Calu3 (cell line): ENCODE measurements at regions not wholly inside any gene's neighbourhood (a gene's known extent, or its start where the extent isn't known, plus 50 kb on each side); places are given as distances from the start of the nearest gene placed in this dataset.

Experiments used
- BruUV-seq: library from RNA; stranded (reverse); fragments of 400-500 nt; replicated peaks from 2 replicates; lab custom pipeline; 2021; lab: Mats Ljungman, UMichigan
- CTCF ChIA-PET: fragments of 300-600 bp; sonication (Branson Sonifier 250); formaldehyde crosslinking; loops from one replicate; lab custom pipeline; 2022; ENCODE audit warnings: antibody characterized with exemption; lab: Charles Lee
- DNase-seq: peaks from one replicate; pipeline ENCODE4 v3.0.0; 2022
- H3K27ac Mint-ChIP-seq: one replicate; pipeline ENCODE4 v1.8.0; 2022; ENCODE audit warnings: mixed read lengths; ENCODE audit not compliant: unreplicated experiment
- H3K27me3 Mint-ChIP-seq: one replicate; pipeline ENCODE4 v1.8.0; 2022; ENCODE audit warnings: mixed read lengths; ENCODE audit not compliant: unreplicated experiment
- H3K36me3 Mint-ChIP-seq: one replicate; pipeline ENCODE4 v1.8.0; 2022; ENCODE audit warnings: mild to moderate bottlenecking, moderate library complexity, mixed read lengths; ENCODE audit not compliant: insufficient read depth, unreplicated experiment
- H3K4me1 Mint-ChIP-seq: one replicate; pipeline ENCODE4 v1.8.0; 2022; ENCODE audit warnings: mild to moderate bottlenecking, low read depth, mixed read lengths; ENCODE audit not compliant: unreplicated experiment
- H3K4me3 Mint-ChIP-seq: one replicate; pipeline ENCODE4 v1.8.0; 2022; ENCODE audit warnings: mild to moderate bottlenecking, low read depth, moderate library complexity, mixed read lengths; ENCODE audit not compliant: unreplicated experiment
- H3K9me3 Mint-ChIP-seq: one replicate; pipeline ENCODE4 v1.8.0; 2022; ENCODE audit warnings: low read depth, mixed read lengths; ENCODE audit not compliant: unreplicated experiment
- intact Hi-C: fragments of 100-400 bp; cut with micrococcal nuclease; formaldehyde crosslinking; loops from one replicate; pipeline ENCODE4 v1.10.0; 2022; ENCODE audit not compliant: unreplicated experiment
- TF ChIP-seq, protein P1 (sequence below): fragments of 200-600 bp; IDR thresholded peaks from one replicate; pipeline ENCODE4 v1.8.0; 2022; ENCODE audit warnings: antibody characterized with exemption; ENCODE audit not compliant: unreplicated experiment

DNA sequence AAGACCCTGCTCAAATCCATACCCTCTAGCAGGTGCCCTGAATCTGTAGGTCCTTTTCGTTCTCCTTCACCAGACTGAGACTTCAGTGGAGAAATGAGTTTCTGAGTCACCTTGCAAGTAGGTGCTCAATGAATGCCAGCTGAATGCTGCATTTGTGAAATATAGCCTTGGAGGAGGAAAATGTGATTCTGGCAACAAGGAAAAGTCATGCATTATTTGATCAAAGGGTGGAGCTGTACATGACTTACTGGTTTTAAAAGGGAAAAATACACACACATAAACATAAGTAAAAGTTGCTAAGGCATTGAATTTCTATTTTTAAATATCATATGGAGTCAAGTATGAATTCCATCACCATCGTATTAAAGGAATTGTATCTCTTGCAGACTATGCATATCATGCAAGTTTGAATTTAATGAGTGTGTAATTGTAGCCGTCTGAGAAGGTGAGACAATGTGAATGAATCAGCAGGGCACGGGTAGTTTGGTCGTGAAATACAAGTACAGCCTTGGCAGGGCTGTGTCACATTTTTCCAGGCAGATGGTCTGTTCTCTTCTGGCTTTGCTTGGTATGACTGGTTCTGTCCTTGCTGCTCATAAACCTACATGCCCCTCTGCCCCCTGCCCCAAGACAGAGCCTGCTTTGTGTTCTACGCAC lies 160.8 kb downstream of the COL6A3 start:
- intact Hi-C loops, result no loop called here
- no peak for DNase-seq

DNA sequence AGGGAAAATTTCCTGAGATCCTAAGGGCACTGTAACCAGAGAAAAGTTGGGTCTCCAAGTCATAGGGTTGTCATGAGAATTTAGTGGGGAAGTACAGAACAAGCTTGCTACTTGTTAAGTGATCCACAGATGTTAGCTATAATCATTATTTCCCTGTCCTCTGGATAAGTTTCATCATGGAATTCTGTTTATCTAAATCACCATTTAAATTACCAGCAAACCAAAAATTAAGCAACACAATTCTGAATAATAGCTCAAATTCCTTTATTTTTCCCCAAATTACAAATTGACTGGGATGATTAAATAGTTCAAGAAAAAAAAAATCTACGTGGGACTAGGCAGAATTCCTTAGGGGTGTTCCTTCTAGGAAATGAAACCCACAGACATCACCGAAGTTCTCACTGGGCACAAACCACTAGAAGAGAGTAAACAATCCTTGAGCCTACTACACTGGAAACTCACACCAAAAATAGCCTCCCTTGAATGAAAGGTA lies 159.5 kb downstream of the COL6A3 start:
- intact Hi-C loops, result no loop called here
- no peak for DNase-seq
- no peak overlapping the region for H3K27ac Mint-ChIP-seq
- H3K4me1 Mint-ChIP-seq, result peaks cover 10% of the 10 kb centered on the region
- TF ChIP-seq, protein P1, sequence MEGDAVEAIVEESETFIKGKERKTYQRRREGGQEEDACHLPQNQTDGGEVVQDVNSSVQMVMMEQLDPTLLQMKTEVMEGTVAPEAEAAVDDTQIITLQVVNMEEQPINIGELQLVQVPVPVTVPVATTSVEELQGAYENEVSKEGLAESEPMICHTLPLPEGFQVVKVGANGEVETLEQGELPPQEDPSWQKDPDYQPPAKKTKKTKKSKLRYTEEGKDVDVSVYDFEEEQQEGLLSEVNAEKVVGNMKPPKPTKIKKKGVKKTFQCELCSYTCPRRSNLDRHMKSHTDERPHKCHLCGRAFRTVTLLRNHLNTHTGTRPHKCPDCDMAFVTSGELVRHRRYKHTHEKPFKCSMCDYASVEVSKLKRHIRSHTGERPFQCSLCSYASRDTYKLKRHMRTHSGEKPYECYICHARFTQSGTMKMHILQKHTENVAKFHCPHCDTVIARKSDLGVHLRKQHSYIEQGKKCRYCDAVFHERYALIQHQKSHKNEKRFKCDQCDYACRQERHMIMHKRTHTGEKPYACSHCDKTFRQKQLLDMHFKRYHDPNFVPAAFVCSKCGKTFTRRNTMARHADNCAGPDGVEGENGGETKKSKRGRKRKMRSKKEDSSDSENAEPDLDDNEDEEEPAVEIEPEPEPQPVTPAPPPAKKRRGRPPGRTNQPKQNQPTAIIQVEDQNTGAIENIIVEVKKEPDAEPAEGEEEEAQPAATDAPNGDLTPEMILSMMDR, result no peak
- no peaks in the 10 kb centered on the region for H3K36me3 Mint-ChIP-seq
- no peak overlapping the region for H3K4me3 Mint-ChIP-seq
- no TSS peak for BruUV-seq
- CTCF ChIA-PET, result no interaction called here
- H3K27me3 Mint-ChIP-seq, result no peaks in the 10 kb centered on the region
- no peaks in the 10 kb centered on the region for H3K9me3 Mint-ChIP-seq

More for the DNA sequence above, 160.8 kb downstream of the COL6A3 start:
- Mint-ChIP-seq H3K27ac (no peak overlapping the region), H3K4me3 (no peak overlapping the region), H3K27me3 (no peaks in the 10 kb centered on the region), H3K4me1 (peaks cover 10% of the 10 kb centered on the region), H3K36me3 (no peaks in the 10 kb centered on the region), H3K9me3 (no peaks in the 10 kb centered on the region)
- BruUV-seq, result no TSS peak
- TF ChIP-seq, protein P1, result no peak
- CTCF ChIA-PET, result no interaction called here

- H3K27me3 Mint-ChIP-seq, result no peaks in the 10 kb centered on the region
Observed at GRCh38 chr2:237254911-237255578, 158.9 kb downstream of the COL6A3 start.

GRCh38 chr2:237256887-237257286 lies 157.1 kb downstream of the COL6A3 start:
- H3K27me3 Mint-ChIP-seq, result no peaks in the 10 kb centered on the region
- no peak for DNase-seq
- CTCF ChIA-PET, result no interaction called here
- H3K36me3 Mint-ChIP-seq, result no peaks in the 10 kb centered on the region
- TF ChIP-seq, protein P1, result no peak
- H3K4me1 Mint-ChIP-seq, result peaks cover 10% of the 10 kb centered on the region
- no TSS peak for BruUV-seq
- no peak overlapping the region for H3K27ac Mint-ChIP-seq
- intact Hi-C loops, result no loop called here
- H3K9me3 Mint-ChIP-seq, result no peaks in the 10 kb centered on the region
- no peak overlapping the region for H3K4me3 Mint-ChIP-seq

More at GRCh38 chr2:237254911-237255578, 158.9 kb downstream of the COL6A3 start:
- TF ChIP-seq, protein P1, result no peak
- Mint-ChIP-seq H3K4me3 (no peak overlapping the region), H3K36me3 (no peaks in the 10 kb centered on the region), H3K4me1 (peaks cover 10% of the 10 kb centered on the region), H3K9me3 (no peaks in the 10 kb centered on the region), H3K27ac (no peak overlapping the region)
- CTCF ChIA-PET, result no interaction called here
- DNase-seq, result no peak
- no TSS peak for BruUV-seq
- intact Hi-C loops, result no loop called here
